Stomach smooth muscle (tissue), 2 donors: ENCODE measurements at regions not wholly inside any gene's neighbourhood (a gene's known extent, or its start where the extent isn't known, plus 50 kb on each side); places are given as distances from the start of the nearest gene placed in this dataset.
"Not testable (repeated sequence)": the region's sequence is repeated elsewhere in the genome, so short reads cannot be mapped to it uniquely, and the experiment has no call there.

Source experiments
- H3K27ac ChIP-seq: one replicate; pipeline ENCODE4 v1.7.0; 2013; ENCODE audit warnings: mild to moderate bottlenecking, low read length, inconsistent platforms
- H3K27me3 ChIP-seq, 2 donors: one replicate each; pipeline ENCODE4 v1.7.0; 2013; ENCODE audit warnings: low read length in 2 of 2; ENCODE audit not compliant: insufficient read depth in 2 of 2, control insufficient read depth in 1 of 2
- H3K36me3 ChIP-seq, 2 donors: one replicate each; pipeline ENCODE4 v1.7.0; 2013; ENCODE audit warnings: low read length in 2 of 2; ENCODE audit not compliant: control insufficient read depth in 2 of 2, insufficient read depth in 2 of 2
- H3K4me1 ChIP-seq: one replicate; pipeline ENCODE4 v1.7.0; 2013; ENCODE audit warnings: low read length; ENCODE audit not compliant: control insufficient read depth, insufficient read depth
- H3K4me3 ChIP-seq, 2 donors: one replicate each; pipeline ENCODE4 v1.7.0; 2013; ENCODE audit warnings: low read length in 2 of 2
- H3K9ac ChIP-seq, 2 donors: one replicate each; pipeline ENCODE4 v1.7.0; 2013; ENCODE audit warnings: low read length in 2 of 2, mild to moderate bottlenecking in 1 of 2
- H3K9me3 ChIP-seq, 2 donors: one replicate each; pipeline ENCODE4 v1.7.0; 2013; ENCODE audit warnings: low read length in 2 of 2; ENCODE audit not compliant: control insufficient read depth in 2 of 2
- donor health status: healthy.
- donor health status: Pancreatic carcinoma.

- H3K4me3 ChIP-seq = no peak overlapping the region
- H3K9ac ChIP-seq = no peak overlapping the region
- H3K27ac ChIP-seq = no peak overlapping the region
- H3K36me3 ChIP-seq = no peaks in the 10 kb centered on the region
- no peaks in the 10 kb centered on the region for H3K4me1 ChIP-seq
- no peaks in the 10 kb centered on the region for H3K27me3 ChIP-seq
- no peaks in the 10 kb centered on the region for H3K9me3 ChIP-seq
These were observed 226.2 kb downstream of the CCDC74A start for GRCh38 chr2:131753640-131754561.

GRCh38 chr2:131754929-131755720 is 227.4 kb downstream of the CCDC74A start:
- H3K27ac ChIP-seq = no peak overlapping the region
- H3K4me1 ChIP-seq = no peaks in the 10 kb centered on the region
- no peak overlapping the region for H3K4me3 ChIP-seq

GRCh38 chr2:131756141-131756907 is 228.6 kb downstream of the CCDC74A start:
- H3K27me3 ChIP-seq = no peaks in the 10 kb centered on the region
- no peaks in the 10 kb centered on the region for H3K4me1 ChIP-seq
- no peaks in the 10 kb centered on the region for H3K9me3 ChIP-seq
- no peak overlapping the region for H3K9ac ChIP-seq
- no peaks in the 10 kb centered on the region for H3K36me3 ChIP-seq
- no peak overlapping the region for H3K4me3 ChIP-seq
- H3K27ac ChIP-seq = no peak overlapping the region

More at GRCh38 chr2:131754929-131755720, 227.4 kb downstream of the CCDC74A start:
- H3K9me3 ChIP-seq = no peaks in the 10 kb centered on the region
- no peak overlapping the region for H3K9ac ChIP-seq
- no peaks in the 10 kb centered on the region for H3K36me3 ChIP-seq
- no peaks in the 10 kb centered on the region for H3K27me3 ChIP-seq

- not testable (repeated sequence) for H3K27ac ChIP-seq, H3K9me3 ChIP-seq, H3K36me3 ChIP-seq, H3K9ac ChIP-seq, H3K4me1 ChIP-seq, H3K27me3 ChIP-seq, H3K4me3 ChIP-seq
These were observed 231.3 kb downstream of the CCDC74A start for GRCh38 chr2:131758941-131759340.

GRCh38 chr2:131774955-131775555 is 247.4 kb downstream of the CCDC74A start:
- H3K4me3 ChIP-seq, H3K4me1 ChIP-seq, H3K27me3 ChIP-seq, H3K27ac ChIP-seq, H3K9ac ChIP-seq, H3K9me3 ChIP-seq, H3K36me3 ChIP-seq: not testable (repeated sequence)

GRCh38 chr2:131775903-131776506 is 248.3 kb downstream of the CCDC74A start:
- H3K27me3 ChIP-seq, H3K4me1 ChIP-seq, H3K36me3 ChIP-seq, H3K9me3 ChIP-seq, H3K4me3 ChIP-seq, H3K9ac ChIP-seq, H3K27ac ChIP-seq: not testable (repeated sequence)

DNA sequence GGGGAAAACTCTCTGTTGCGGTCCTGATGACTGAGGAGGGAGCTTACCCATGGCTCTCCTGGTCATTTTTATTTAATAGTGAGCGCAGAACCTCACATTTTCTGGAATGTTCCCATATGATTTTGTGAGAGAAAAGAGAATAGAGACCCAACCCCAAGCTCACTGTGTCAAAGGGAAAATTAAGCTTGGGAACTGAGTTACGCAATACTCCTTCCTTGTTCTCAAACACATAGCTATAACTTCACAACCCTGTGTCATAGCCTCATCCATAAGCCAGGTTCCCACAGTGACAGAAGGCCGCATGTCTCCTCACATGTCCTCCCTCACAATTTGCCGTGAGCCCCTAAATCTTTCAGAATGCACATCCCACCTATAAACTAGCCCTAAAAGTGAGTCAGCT is 252.8 kb downstream of the CCDC74A start:
- H3K4me1 ChIP-seq, H3K9me3 ChIP-seq, H3K9ac ChIP-seq, H3K4me3 ChIP-seq, H3K36me3 ChIP-seq, H3K27me3 ChIP-seq, H3K27ac ChIP-seq: not testable (repeated sequence)

DNA sequence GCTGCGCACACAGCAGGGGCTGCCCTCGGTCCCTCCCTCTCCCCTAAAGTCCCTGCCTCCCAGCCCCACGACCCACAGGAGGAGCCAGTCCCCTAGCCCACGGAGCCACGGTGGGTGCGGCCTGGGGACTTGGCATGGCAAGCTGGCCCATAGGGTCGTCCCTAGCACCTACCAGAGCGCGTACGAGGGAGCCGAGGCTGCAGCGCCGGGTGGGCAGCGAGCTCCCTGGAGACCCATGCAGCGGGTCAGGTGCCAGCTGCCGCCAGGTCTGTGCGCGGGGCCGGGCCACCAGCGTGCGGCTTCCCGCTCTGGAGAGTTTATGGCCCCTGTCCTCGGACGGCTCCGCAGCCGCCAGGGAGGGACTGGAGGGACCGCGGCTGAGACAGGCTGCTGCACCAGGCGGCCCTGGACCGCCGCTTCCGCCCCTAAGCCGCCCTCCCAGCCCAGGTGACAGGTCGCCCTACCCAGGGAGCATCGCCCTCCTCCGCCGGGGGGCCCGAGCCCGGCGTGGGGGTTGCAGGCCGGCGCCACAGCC is 273.6 kb downstream of the CCDC74A start:
- Histone ChIP-seq H3K36me3 (no peaks in the 10 kb centered on the region), H3K9me3 (no peaks in the 10 kb centered on the region), H3K4me3 (peak overlapping the region in 1 of 2 donors; percentile 29), H3K27me3 (no peaks in the 10 kb centered on the region), H3K4me1 (peaks cover 8% of the 10 kb centered on the region), H3K27ac (no peak overlapping the region), H3K9ac (no peak overlapping the region)

GRCh38 chr2:131801745-131802350 is 274.2 kb downstream of the CCDC74A start:
- not testable (repeated sequence) for H3K4me1 ChIP-seq, H3K27ac ChIP-seq, H3K36me3 ChIP-seq, H3K27me3 ChIP-seq, H3K9ac ChIP-seq, H3K9me3 ChIP-seq
- peak overlapping the region; percentile 63 to 67 for H3K4me3 ChIP-seq
